Breast epithelium (tissue), 4 donors: ENCODE measurements at regions not wholly inside any gene's neighbourhood (a gene's known extent, or its start where the extent isn't known, plus 50 kb on each side); places are given as distances from the start of the nearest gene placed in this dataset.

Experiments
- DNase-seq, 2 donors: peaks; one replicate each; pipeline ENCODE4 v3.0.0-alpha.2; 2019; ENCODE audit warnings: low spot score in 2 of 2
- H3K27ac ChIP-seq, 2 donors: fragments of 200-600 bp; sonication (generic) in 1 of 2; one replicate each; pipeline ENCODE4 v1.5.1; 2016 to 2019; ENCODE audit warnings: mild to moderate bottlenecking in 1 of 2
- H3K27me3 ChIP-seq, 2 donors: fragments of 200-600 bp; sonication (generic) in 1 of 2; one replicate each; pipeline versions ENCODE4 v1.5.1 to v1.6.0; 2017 to 2019; ENCODE audit warnings: control low read depth in 1 of 2, mild to moderate bottlenecking in 1 of 2
- H3K36me3 ChIP-seq: fragments of 200-600 bp; one replicate; pipeline ENCODE4 v1.5.1; 2019
- H3K4me1 ChIP-seq, 2 donors: fragments of 200-600 bp; sonication (generic); one replicate each; pipeline ENCODE4 v1.5.1; 2016 to 2019; ENCODE audit warnings: control low read depth in 1 of 2
- H3K4me3 ChIP-seq, 3 donors: fragments of 200-600 bp; sonication (generic); 1 replicate in 2 of 3; 2 replicates in 1 of 3; pipeline ENCODE4 v1.5.1; 2016 to 2019; ENCODE audit warnings: mild to moderate bottlenecking in 3 of 3, moderate library complexity in 2 of 3
- H3K9me3 ChIP-seq, 2 donors: fragments of 200-600 bp; sonication (generic) in 1 of 2; one replicate each; pipeline ENCODE4 v1.5.1; 2016 to 2019; ENCODE audit warnings: control low read depth in 1 of 2
- CTCF ChIP-seq, 3 donors: fragments of 450-650 bp; IDR thresholded peaks; one replicate each; pipeline ENCODE4 v1.5.1; 2016 to 2017; ENCODE audit warnings: antibody characterized with exemption in 3 of 3, mild to moderate bottlenecking in 3 of 3, moderate library complexity in 3 of 3
- POLR2A ChIP-seq: fragments of 450-650 bp; IDR thresholded peaks from one replicate; pipeline ENCODE4 v1.6.1; 2016; ENCODE audit warnings: antibody characterized with exemption, mild to moderate bottlenecking, moderate library complexity
- POLR2AphosphoS5 ChIP-seq, 3 donors: sonication (generic); formaldehyde crosslinking; IDR thresholded peaks; one replicate each; pipeline ENCODE4 v1.6.1; 2017; ENCODE audit warnings: antibody characterized with exemption in 3 of 3
- intact Hi-C: fragments of 100-400 bp; cut with DNase I; formaldehyde crosslinking; loops from one replicate; pipeline ENCODE4 v1.15.1; 2023; ENCODE audit warnings: low total_unique reads

GRCh38 chr2:67225287-67225973, 171.7 kb upstream of the ETAA1 start:
- H3K36me3 ChIP-seq = no peaks in the 10 kb centered on the region
- H3K9me3 ChIP-seq = no peaks in the 10 kb centered on the region
- intact Hi-C loops = no loop called here
- no peak overlapping the region for H3K4me3 ChIP-seq
- no peak for DNase-seq
- TF ChIP-seq CTCF (IDR thresholded peaks at IDR 0.05) (no peak), POLR2A (no peak), POLR2AphosphoS5 (IDR thresholded peaks at IDR 0.05) (no peak)
- no peak overlapping the region for H3K27ac ChIP-seq
- H3K4me1 ChIP-seq = no peaks in the 10 kb centered on the region
- H3K27me3 ChIP-seq = no peaks in the 10 kb centered on the region

GRCh38 chr2:67229706-67230105, 167.4 kb upstream of the ETAA1 start:
- TF ChIP-seq CTCF (IDR thresholded peaks at IDR 0.05) (no peak), POLR2AphosphoS5 (IDR thresholded peaks at IDR 0.05) (no peak)
- no peaks in the 10 kb centered on the region for H3K9me3 ChIP-seq
- intact Hi-C loops = no loop called here

GRCh38 chr2:67232936-67233335, 164.2 kb upstream of the ETAA1 start:
- no peak overlapping the region for H3K4me3 ChIP-seq
- H3K9me3 ChIP-seq = no peaks in the 10 kb centered on the region
- H3K27me3 ChIP-seq = no peaks in the 10 kb centered on the region
- no peak overlapping the region for H3K27ac ChIP-seq
- no peaks in the 10 kb centered on the region for H3K36me3 ChIP-seq
- DNase-seq = no peak
- TF ChIP-seq POLR2AphosphoS5 (IDR thresholded peaks at IDR 0.05) (no peak), CTCF (IDR thresholded peaks at IDR 0.05) (no peak), POLR2A (no peak)
- no peaks in the 10 kb centered on the region for H3K4me1 ChIP-seq
- intact Hi-C loops = no loop called here

More at GRCh38 chr2:67229706-67230105, 167.4 kb upstream of the ETAA1 start:
- no peak for DNase-seq
- Histone ChIP-seq H3K27me3 (no peaks in the 10 kb centered on the region), H3K36me3 (no peaks in the 10 kb centered on the region), H3K27ac (no peak overlapping the region), H3K4me3 (no peak overlapping the region), H3K4me1 (no peaks in the 10 kb centered on the region)

- no peaks in the 10 kb centered on the region for H3K9me3 ChIP-seq
- TF ChIP-seq POLR2AphosphoS5 (IDR thresholded peaks at IDR 0.05) (no peak), CTCF (IDR thresholded peaks at IDR 0.05) (no peak), POLR2A (no peak)
- intact Hi-C loops = no loop called here
- no peaks in the 10 kb centered on the region for H3K27me3 ChIP-seq
- no peak for DNase-seq
- H3K36me3 ChIP-seq = no peaks in the 10 kb centered on the region
- H3K4me3 ChIP-seq = no peak overlapping the region
- no peak overlapping the region for H3K27ac ChIP-seq
- no peaks in the 10 kb centered on the region for H3K4me1 ChIP-seq
These were observed 162.7 kb upstream of the ETAA1 start for GRCh38 chr2:67234440-67234839.

- no peak for DNase-seq
- H3K9me3 ChIP-seq = no peaks in the 10 kb centered on the region
- H3K27ac ChIP-seq = no peak overlapping the region
- TF ChIP-seq POLR2AphosphoS5 (IDR thresholded peaks at IDR 0.05) (no peak), CTCF (IDR thresholded peaks at IDR 0.05) (no peak), POLR2A (no peak)
- H3K27me3 ChIP-seq = no peaks in the 10 kb centered on the region
- intact Hi-C loops = no loop called here
- no peak overlapping the region for H3K4me3 ChIP-seq
- H3K4me1 ChIP-seq = no peaks in the 10 kb centered on the region
- no peaks in the 10 kb centered on the region for H3K36me3 ChIP-seq
These were observed 159.8 kb upstream of the ETAA1 start for GRCh38 chr2:67237288-67237687.
